Kidney epithelial cell (primary cell): ENCODE measurements at regions not wholly inside any gene's neighbourhood (a gene's known extent, or its start where the extent isn't known, plus 50 kb on each side); places are given as distances from the start of the nearest gene placed in this dataset.

Experiments
- DNase-seq: peaks from one replicate; pipeline ENCODE4 v3.0.0-alpha.2; 2010; ENCODE audit warnings: low read depth
- H3K27me3 ChIP-seq: 2 replicates; pipeline ENCODE4 v1.6.0; 2011; ENCODE audit warnings: low read length; ENCODE audit not compliant: control insufficient read depth, insufficient read depth
- H3K36me3 ChIP-seq: 2 replicates; pipeline ENCODE4 v1.5.1; 2011; ENCODE audit warnings: low read length; ENCODE audit not compliant: control insufficient read depth, insufficient read depth
- H3K4me3 ChIP-seq: 2 replicates; pipeline ENCODE4 v1.5.1; 2011; ENCODE audit warnings: low read depth, mild to moderate bottlenecking, control low read depth, low read length
- TF ChIP-seq, protein P1 (sequence below): IDR thresholded peaks from 2 replicates; pipeline ENCODE4 v1.5.1; 2011; ENCODE audit warnings: mild to moderate bottlenecking, moderate library complexity, low read length, control low read depth, inconsistent platforms; ENCODE audit not compliant: insufficient read depth, poor library complexity, severe bottlenecking

DNA sequence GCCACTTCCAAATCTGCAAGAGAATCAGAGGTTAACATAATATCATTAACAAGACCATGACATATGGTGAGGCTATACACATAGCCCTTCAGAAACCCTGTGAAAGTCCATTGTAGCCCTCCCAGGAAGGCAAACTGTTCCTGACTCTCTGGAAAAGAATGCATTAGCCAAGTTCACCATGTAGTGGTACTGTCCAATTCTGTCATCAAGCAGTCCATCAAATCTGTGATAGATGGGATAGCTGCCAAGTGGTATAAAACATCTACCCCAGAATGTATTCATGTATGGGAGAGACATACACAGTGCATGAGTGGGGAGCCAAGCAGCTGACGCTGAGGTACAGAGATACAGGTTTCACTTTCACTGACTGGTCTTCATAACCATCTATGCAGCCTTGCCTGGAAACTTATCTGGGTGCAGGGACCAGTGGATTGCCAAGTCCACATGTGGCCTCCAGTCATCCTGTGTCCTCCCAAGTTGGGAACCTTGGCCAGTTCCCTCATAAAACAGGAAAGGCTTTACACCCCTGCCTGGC lies 281.1 kb downstream of the MBD2 start:
- no peak overlapping the region for H3K4me3 ChIP-seq
- no peak for DNase-seq
- no peaks in the 10 kb centered on the region for H3K27me3 ChIP-seq
- TF ChIP-seq, protein P1, sequence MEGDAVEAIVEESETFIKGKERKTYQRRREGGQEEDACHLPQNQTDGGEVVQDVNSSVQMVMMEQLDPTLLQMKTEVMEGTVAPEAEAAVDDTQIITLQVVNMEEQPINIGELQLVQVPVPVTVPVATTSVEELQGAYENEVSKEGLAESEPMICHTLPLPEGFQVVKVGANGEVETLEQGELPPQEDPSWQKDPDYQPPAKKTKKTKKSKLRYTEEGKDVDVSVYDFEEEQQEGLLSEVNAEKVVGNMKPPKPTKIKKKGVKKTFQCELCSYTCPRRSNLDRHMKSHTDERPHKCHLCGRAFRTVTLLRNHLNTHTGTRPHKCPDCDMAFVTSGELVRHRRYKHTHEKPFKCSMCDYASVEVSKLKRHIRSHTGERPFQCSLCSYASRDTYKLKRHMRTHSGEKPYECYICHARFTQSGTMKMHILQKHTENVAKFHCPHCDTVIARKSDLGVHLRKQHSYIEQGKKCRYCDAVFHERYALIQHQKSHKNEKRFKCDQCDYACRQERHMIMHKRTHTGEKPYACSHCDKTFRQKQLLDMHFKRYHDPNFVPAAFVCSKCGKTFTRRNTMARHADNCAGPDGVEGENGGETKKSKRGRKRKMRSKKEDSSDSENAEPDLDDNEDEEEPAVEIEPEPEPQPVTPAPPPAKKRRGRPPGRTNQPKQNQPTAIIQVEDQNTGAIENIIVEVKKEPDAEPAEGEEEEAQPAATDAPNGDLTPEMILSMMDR: no peak
- H3K36me3 ChIP-seq: no peaks in the 10 kb centered on the region

DNA sequence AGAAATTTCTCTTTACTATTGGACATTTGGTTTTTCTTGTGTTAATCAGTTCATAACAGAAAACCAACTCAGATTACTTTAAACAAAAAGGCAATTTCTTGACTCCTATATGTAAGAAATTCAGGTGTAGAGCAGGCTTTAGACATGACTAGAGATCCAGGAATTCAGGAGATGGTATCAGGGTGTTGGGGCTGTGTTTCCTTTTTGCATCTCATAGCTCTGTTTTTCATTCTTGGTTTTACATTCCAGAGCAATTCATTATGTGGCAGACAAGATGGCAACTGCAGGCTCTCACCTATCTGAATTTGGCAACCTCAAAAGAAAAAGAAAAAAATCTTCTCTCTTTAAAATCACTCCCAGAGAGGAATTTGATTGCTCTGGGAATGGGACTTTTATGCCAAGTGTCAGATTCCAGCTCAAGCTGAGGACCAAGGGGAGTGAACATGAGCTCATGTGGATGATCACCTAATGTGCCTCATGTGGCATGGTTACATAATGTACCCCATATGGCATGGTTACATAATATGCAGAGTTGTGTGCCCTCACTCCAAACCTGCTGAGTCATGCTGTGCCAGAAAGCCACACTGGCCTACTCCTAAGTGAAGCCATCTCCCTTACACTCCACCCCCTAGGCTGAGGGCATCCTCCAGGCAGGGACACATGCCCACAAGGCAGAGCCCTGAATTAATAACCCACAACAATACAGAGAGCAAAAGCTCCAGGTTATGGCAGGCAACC lies 282.7 kb downstream of the MBD2 start:
- Histone ChIP-seq H3K36me3 (no peaks in the 10 kb centered on the region), H3K4me3 (no peak overlapping the region), H3K27me3 (no peaks in the 10 kb centered on the region)
- TF ChIP-seq, protein P1: no peak
- no peak for DNase-seq

DNA sequence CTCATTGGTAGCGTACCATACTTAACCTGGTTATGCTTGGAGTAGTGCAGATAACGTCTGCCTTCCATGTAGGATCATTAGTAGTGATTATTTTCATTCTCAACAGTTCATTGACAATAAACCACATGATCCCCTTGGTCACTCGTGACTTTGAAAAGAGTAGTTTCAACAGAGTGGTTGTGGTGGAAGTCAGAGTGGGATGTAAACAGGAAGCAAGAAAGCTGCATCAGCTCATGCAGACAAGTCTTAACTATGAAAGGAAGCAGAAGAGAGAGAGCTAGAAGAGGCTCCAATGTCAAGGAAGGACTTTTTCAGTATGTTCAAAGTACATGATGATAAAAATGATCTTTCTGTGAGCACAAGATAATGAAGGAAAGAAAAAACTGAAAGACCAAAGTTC lies 287.4 kb downstream of the MBD2 start:
- Histone ChIP-seq H3K27me3 (no peaks in the 10 kb centered on the region), H3K36me3 (no peaks in the 10 kb centered on the region), H3K4me3 (no peak overlapping the region)
- DNase-seq: no peak
- TF ChIP-seq, protein P1: no peak

DNA sequence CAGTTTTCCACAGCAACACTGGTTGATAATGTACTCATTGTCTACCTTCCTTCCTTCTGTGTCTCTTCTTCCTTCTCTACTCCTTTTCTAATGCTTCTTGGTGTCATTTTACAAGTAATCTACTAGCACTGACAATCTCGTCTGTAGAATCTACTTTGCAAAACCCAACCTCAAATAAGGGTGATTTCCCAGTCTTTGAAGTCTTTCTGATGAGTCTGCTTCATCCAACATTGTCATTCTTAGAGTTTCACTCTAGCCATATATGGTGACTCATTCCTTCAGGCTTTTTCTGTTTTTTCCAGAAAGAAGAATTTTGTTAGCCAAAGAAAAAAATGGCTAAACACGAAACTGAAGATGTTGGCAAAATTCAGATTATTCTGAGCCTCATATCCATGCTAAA lies 288.7 kb downstream of the MBD2 start:
- no peaks in the 10 kb centered on the region for H3K27me3 ChIP-seq
- H3K36me3 ChIP-seq: no peaks in the 10 kb centered on the region
- no peak for DNase-seq
- no peak overlapping the region for H3K4me3 ChIP-seq
- TF ChIP-seq, protein P1: no peak

DNA sequence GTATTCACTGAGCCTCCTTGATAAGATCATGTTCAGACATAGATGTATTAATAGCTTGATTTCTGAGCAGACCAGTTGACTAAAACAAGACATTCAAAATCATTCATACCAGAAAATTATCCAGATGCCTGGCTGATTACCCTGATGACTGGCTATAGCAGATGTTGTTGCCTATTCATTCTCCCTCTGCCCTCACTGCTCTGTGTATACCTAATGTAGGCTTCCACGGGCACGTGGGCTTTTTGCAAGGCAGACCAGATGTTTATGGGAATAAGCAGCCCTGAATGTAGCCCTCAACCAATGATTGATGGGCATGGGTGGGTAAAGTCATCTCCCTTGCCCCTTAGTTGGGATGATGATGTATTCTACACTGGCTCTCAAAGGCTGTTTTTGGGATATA lies 289.1 kb downstream of the MBD2 start:
- TF ChIP-seq, protein P1: no peak
- no peak for DNase-seq

More for the DNA sequence above, 289.1 kb downstream of the MBD2 start:
- Histone ChIP-seq H3K4me3 (no peak overlapping the region), H3K36me3 (no peaks in the 10 kb centered on the region), H3K27me3 (no peaks in the 10 kb centered on the region)
